ENCODE measurements at regions not wholly inside any gene's neighbourhood (a gene's known extent, or its start where the extent isn't known, plus 50 kb on each side); places are given as distances from the start of the nearest gene placed in this dataset.
"Not testable (repeated sequence)": the region's sequence is repeated elsewhere in the genome, so short reads cannot be mapped to it uniquely, and the experiment has no call there.

- Histone ChIP-seq H3K36me3 (ENCODE audit: insufficient read depth, low read length, poor library complexity, severe bottlenecking) (no peaks in the 10 kb centered on the region), H3K4me1 (ENCODE audit: insufficient read depth, low read length, poor library complexity, severe bottlenecking) (peaks cover 17% of the 10 kb centered on the region), H3K4me3 (ENCODE audit: low read depth, low read length, poor library complexity, severe bottlenecking) (no peak overlapping the region), H3K9me3 (ENCODE audit: low read depth, low read length, poor library complexity, severe bottlenecking) (no peaks in the 10 kb centered on the region), H3K27me3 (replicated peaks; ENCODE audit: insufficient read depth, low read depth, low read length, poor library complexity) (no peaks in the 10 kb centered on the region), H3K27ac (ENCODE audit: low read depth, low read length, poor library complexity, severe bottlenecking) (no peak overlapping the region)
- CTCF ChIA-PET, result no interaction called here
- DNase-seq (ENCODE audit: low spot score), result no peak
- no TSS peak for BruUV-seq (replicated peaks)
- intact Hi-C loops (cut with micrococcal nuclease; ENCODE audit: unreplicated experiment), result no loop called here
- TF ChIP-seq EZH2 (IDR thresholded peaks at IDR 0.05; ENCODE audit: borderline replicate concordance, low read depth, low read length, poor library complexity, severe bottlenecking) (no peak), CTCF (conservative IDR thresholded peaks at IDR 0.05; ENCODE audit: low read depth, low read length) (no peak)
- POLR2A ChIA-PET (ENCODE audit: low non-redundant PET), result no interaction called here
Measured at GRCh38 chr5:40204144-40204543, 475.6 kb upstream of the PTGER4 start.

GRCh38 chr5:40202814-40203440 lies 476.8 kb upstream of the PTGER4 start:
- no peak for TF ChIP-seq EZH2 (IDR thresholded peaks at IDR 0.05; ENCODE audit: borderline replicate concordance, low read depth, low read length, poor library complexity, severe bottlenecking)
- no peak for TF ChIP-seq CTCF (conservative IDR thresholded peaks at IDR 0.05; ENCODE audit: low read depth, low read length)
- H3K36me3 ChIP-seq (ENCODE audit: insufficient read depth, low read length, poor library complexity, severe bottlenecking), result no peaks in the 10 kb centered on the region
- H3K9me3 ChIP-seq (ENCODE audit: low read depth, low read length, poor library complexity, severe bottlenecking), result no peaks in the 10 kb centered on the region
- H3K27me3 ChIP-seq (replicated peaks; ENCODE audit: insufficient read depth, low read depth, low read length, poor library complexity), result no peaks in the 10 kb centered on the region
- CTCF ChIA-PET, result no interaction called here
- H3K4me1 ChIP-seq (ENCODE audit: insufficient read depth, low read length, poor library complexity, severe bottlenecking), result peaks cover 29% of the 10 kb centered on the region
- POLR2A ChIA-PET (ENCODE audit: low non-redundant PET), result no interaction called here
- H3K27ac ChIP-seq (ENCODE audit: low read depth, low read length, poor library complexity, severe bottlenecking), result no peak overlapping the region
- intact Hi-C loops (cut with micrococcal nuclease; ENCODE audit: unreplicated experiment), result no loop called here
- DNase-seq (ENCODE audit: low spot score), result peak; percentile 31
- H3K4me3 ChIP-seq (ENCODE audit: low read depth, low read length, poor library complexity, severe bottlenecking), result no peak overlapping the region
- no TSS peak for BruUV-seq (replicated peaks)

GRCh38 chr5:40198736-40199135 lies 481.0 kb upstream of the PTGER4 start:
- CTCF ChIA-PET, result no interaction called here
- DNase-seq (ENCODE audit: low spot score), result peak; percentile 86
- intact Hi-C loops (cut with micrococcal nuclease; ENCODE audit: unreplicated experiment), result no loop called here

GRCh38 chr5:40195574-40195973 lies 484.1 kb upstream of the PTGER4 start:
- H3K9me3 ChIP-seq (ENCODE audit: low read depth, low read length, poor library complexity, severe bottlenecking); H3K4me3 ChIP-seq (ENCODE audit: low read depth, low read length, poor library complexity, severe bottlenecking); POLR2A ChIA-PET (ENCODE audit: low non-redundant PET); H3K27ac ChIP-seq (ENCODE audit: low read depth, low read length, poor library complexity, severe bottlenecking); H3K36me3 ChIP-seq (ENCODE audit: insufficient read depth, low read length, poor library complexity, severe bottlenecking); DNase-seq (ENCODE audit: low spot score); BruUV-seq (replicated peaks); CTCF ChIA-PET; intact Hi-C loops (cut with micrococcal nuclease; ENCODE audit: unreplicated experiment); H3K27me3 ChIP-seq (replicated peaks; ENCODE audit: insufficient read depth, low read depth, low read length, poor library complexity): not testable (repeated sequence)
- peaks cover 15% of the 10 kb centered on the region for H3K4me1 ChIP-seq (ENCODE audit: insufficient read depth, low read length, poor library complexity, severe bottlenecking)

More at GRCh38 chr5:40198736-40199135, 481.0 kb upstream of the PTGER4 start:
- no peaks in the 10 kb centered on the region for H3K36me3 ChIP-seq (ENCODE audit: insufficient read depth, low read length, poor library complexity, severe bottlenecking)
- H3K27ac ChIP-seq (ENCODE audit: low read depth, low read length, poor library complexity, severe bottlenecking), result peak overlapping the region; percentile 67
- no peaks in the 10 kb centered on the region for H3K9me3 ChIP-seq (ENCODE audit: low read depth, low read length, poor library complexity, severe bottlenecking)
- no TSS peak for BruUV-seq (replicated peaks)
- no peak for TF ChIP-seq CTCF (conservative IDR thresholded peaks at IDR 0.05; ENCODE audit: low read depth, low read length)
- no peaks in the 10 kb centered on the region for H3K27me3 ChIP-seq (replicated peaks; ENCODE audit: insufficient read depth, low read depth, low read length, poor library complexity)
- no peak overlapping the region for H3K4me3 ChIP-seq (ENCODE audit: low read depth, low read length, poor library complexity, severe bottlenecking)
- H3K4me1 ChIP-seq (ENCODE audit: insufficient read depth, low read length, poor library complexity, severe bottlenecking), result peaks cover 27% of the 10 kb centered on the region
- POLR2A ChIA-PET (ENCODE audit: low non-redundant PET), result no interaction called here

All from A673 (cell line).